ENCODE measurements at regions not wholly inside any gene's neighbourhood (a gene's known extent, or its start where the extent isn't known, plus 50 kb on each side); places are given as distances from the start of the nearest gene placed in this dataset.

- no peak overlapping the region for H3K4me3 ChIP-seq (ENCODE audit: low read depth, low read length)
- no peak for DNase-seq (ENCODE audit: low read depth)
- TF ChIP-seq CTCF (IDR thresholded peaks at IDR 0.05; ENCODE audit: insufficient read depth, low read depth, low read length) = no peak
Observed at GRCh38 chrX:25925946-25926345, 212.2 kb upstream of the MAGEB18 start.

GRCh38 chrX:25928316-25928715 lies 209.8 kb upstream of the MAGEB18 start:
- DNase-seq (ENCODE audit: low read depth) = no peak
- no peak overlapping the region for H3K4me3 ChIP-seq (ENCODE audit: low read depth, low read length)
- no peak for TF ChIP-seq CTCF (IDR thresholded peaks at IDR 0.05; ENCODE audit: insufficient read depth, low read depth, low read length)

GRCh38 chrX:25941087-25941486 lies 197.1 kb upstream of the MAGEB18 start:
- no peak for DNase-seq (ENCODE audit: low read depth)
- H3K4me3 ChIP-seq (ENCODE audit: low read depth, low read length) = no peak overlapping the region
- TF ChIP-seq CTCF (IDR thresholded peaks at IDR 0.05; ENCODE audit: insufficient read depth, low read depth, low read length) = no peak

- DNase-seq (ENCODE audit: low read depth) = no peak
- TF ChIP-seq CTCF (IDR thresholded peaks at IDR 0.05; ENCODE audit: insufficient read depth, low read depth, low read length) = no peak
- H3K4me3 ChIP-seq (ENCODE audit: low read depth, low read length) = no peak overlapping the region
Observed at GRCh38 chrX:25941559-25942250, 196.4 kb upstream of the MAGEB18 start.

DNA sequence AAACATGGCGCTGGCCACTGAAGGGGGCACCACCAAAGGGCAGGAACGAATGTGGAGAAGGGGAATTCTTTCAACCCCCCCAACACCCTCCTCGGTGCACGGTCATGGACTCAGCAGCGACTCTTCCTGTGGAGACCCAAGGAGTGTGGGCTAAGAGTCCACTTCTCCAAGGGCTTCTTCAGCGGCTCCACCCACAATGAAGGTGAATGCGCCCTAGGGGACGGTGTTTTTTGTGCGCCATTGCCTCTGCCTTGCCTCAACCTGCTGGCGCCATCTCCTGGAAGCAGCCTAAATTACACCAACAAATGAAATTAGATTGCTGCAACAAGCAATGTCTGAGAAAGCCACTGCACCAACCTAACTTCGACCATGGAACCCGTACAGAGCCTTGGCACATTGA lies 169.2 kb upstream of the MAGEB18 start:
- DNase-seq (ENCODE audit: low read depth) = no peak
- TF ChIP-seq CTCF (IDR thresholded peaks at IDR 0.05; ENCODE audit: insufficient read depth, low read depth, low read length) = no peak

GRCh38 chrX:25976683-25977310 lies 161.3 kb upstream of the MAGEB18 start:
- no peak for DNase-seq (ENCODE audit: low read depth)
- no peak overlapping the region for H3K4me3 ChIP-seq (ENCODE audit: low read depth, low read length)
- no peak for TF ChIP-seq CTCF (IDR thresholded peaks at IDR 0.05; ENCODE audit: insufficient read depth, low read depth, low read length)

More for the DNA sequence above, 169.2 kb upstream of the MAGEB18 start:
- no peak overlapping the region for H3K4me3 ChIP-seq (ENCODE audit: low read depth, low read length)

All from fibroblast of villous mesenchyme (primary cell).